Hepatocyte (in vitro differentiated cells): ENCODE measurements at regions not wholly inside any gene's neighbourhood (a gene's known extent, or its start where the extent isn't known, plus 50 kb on each side); places are given as distances from the start of the nearest gene placed in this dataset.

ENCODE experiments used
- DNase-seq: peaks from one replicate; pipeline ENCODE4 v3.0.0-alpha.2; 2016; ENCODE audit warnings: low spot score
- H2AFZ ChIP-seq: fragments of 200-600 bp; sonication (generic); 2 replicates; pipeline ENCODE4 v1.6.0; 2016; ENCODE audit warnings: antibody characterized with exemption, mild to moderate bottlenecking
- H3K27ac ChIP-seq: fragments of 200-600 bp; sonication (generic); 2 replicates; pipeline ENCODE4 v1.5.1; 2016; ENCODE audit warnings: mild to moderate bottlenecking
- H3K27me3 ChIP-seq: fragments of 200-600 bp; sonication (generic); 2 replicates; pipeline ENCODE4 v1.6.1; 2016
- H3K36me3 ChIP-seq: fragments of 200-600 bp; sonication (generic); replicated peaks from 2 replicates; pipeline ENCODE4 v1.5.1; 2016; ENCODE audit warnings: low read depth; ENCODE audit not compliant: insufficient read depth
- H3K4me1 ChIP-seq: fragments of 200-600 bp; sonication (generic); 2 replicates; pipeline ENCODE4 v1.5.1; 2016; ENCODE audit warnings: mild to moderate bottlenecking, moderate library complexity; ENCODE audit not compliant: insufficient read depth
- H3K4me2 ChIP-seq: fragments of 200-600 bp; sonication (generic); 2 replicates; pipeline ENCODE4 v1.6.0; 2016
- H3K4me3 ChIP-seq: fragments of 200-600 bp; sonication (generic); 2 replicates; pipeline ENCODE4 v1.5.1; 2016; ENCODE audit warnings: mild to moderate bottlenecking
- H3K79me2 ChIP-seq: fragments of 200-600 bp; sonication (generic); 2 replicates; pipeline ENCODE4 v1.6.0; 2017; ENCODE audit warnings: mild to moderate bottlenecking
- H3K9me2 ChIP-seq: fragments of 200-600 bp; sonication (generic); replicated peaks from 2 replicates; pipeline ENCODE4 v1.6.0; 2017; ENCODE audit warnings: mild to moderate bottlenecking; ENCODE audit not compliant: insufficient read depth
- H3K9me3 ChIP-seq: fragments of 200-600 bp; sonication (generic); 2 replicates; pipeline ENCODE4 v1.5.1; 2016; ENCODE audit warnings: low read depth, mild to moderate bottlenecking
- H4K20me1 ChIP-seq: fragments of 200-600 bp; sonication (generic); 2 replicates; pipeline ENCODE4 v1.6.0; 2016; ENCODE audit warnings: mild to moderate bottlenecking; ENCODE audit not compliant: insufficient read depth, poor library complexity, severe bottlenecking
- CTCF ChIP-seq: fragments of 200-600 bp; sonication (generic); IDR thresholded peaks from 2 replicates; pipeline ENCODE4 v1.5.1; 2016; ENCODE audit warnings: antibody characterized with exemption, mild to moderate bottlenecking; ENCODE audit not compliant: poor library complexity
- EZH2 ChIP-seq: fragments of 200-600 bp; sonication (generic); IDR thresholded peaks from 2 replicates; pipeline ENCODE4 v1.6.1; 2016; ENCODE audit warnings: antibody characterized with exemption, mild to moderate bottlenecking, borderline replicate concordance
- EZH2phosphoT487 ChIP-seq: fragments of 200-600 bp; sonication (generic); IDR thresholded peaks from one replicate; pipeline ENCODE4 v1.6.1; 2018; ENCODE audit warnings: antibody characterized with exemption, mild to moderate bottlenecking, low read depth, moderate library complexity; ENCODE audit not compliant: unreplicated experiment, severe bottlenecking
- WGBS: methylation state at CpG from one replicate; pipeline ENCODE4 v1.1.6; 2016; ENCODE audit warnings: low lambda C conversion rate; ENCODE audit errors: missing lambda C conversion rate; 5-methylcytosine and 5-hydroxymethylcytosine counted together

- H2AFZ ChIP-seq = no peak overlapping the region
- H3K36me3 ChIP-seq = no peaks in the 10 kb centered on the region
- H4K20me1 ChIP-seq = no peaks in the 10 kb centered on the region
- no peaks in the 10 kb centered on the region for H3K4me1 ChIP-seq
- no peaks in the 10 kb centered on the region for H3K9me2 ChIP-seq
- no peak for DNase-seq
- no peak for TF ChIP-seq CTCF
- no peak for TF ChIP-seq EZH2
- TF ChIP-seq EZH2phosphoT487 = no peak
- no peak overlapping the region for H3K4me3 ChIP-seq
- H3K27ac ChIP-seq = no peak overlapping the region
- no peaks in the 10 kb centered on the region for H3K9me3 ChIP-seq
- no peaks in the 10 kb centered on the region for H3K79me2 ChIP-seq
- H3K4me2 ChIP-seq = no peak overlapping the region
- WGBS = 31% methylated on average over 1 of the region's 1 CpG
- no peaks in the 10 kb centered on the region for H3K27me3 ChIP-seq
Measured at GRCh38 chr5:5671823-5672222, 249.3 kb downstream of the ICE1 start.

GRCh38 chr5:5667136-5667554, 244.7 kb downstream of the ICE1 start:
- no peak for DNase-seq
- Histone ChIP-seq H2AFZ (no peak overlapping the region), H4K20me1 (no peaks in the 10 kb centered on the region), H3K27ac (no peak overlapping the region), H3K36me3 (no peaks in the 10 kb centered on the region), H3K27me3 (no peaks in the 10 kb centered on the region), H3K4me1 (no peaks in the 10 kb centered on the region), H3K4me3 (no peak overlapping the region), H3K4me2 (no peak overlapping the region), H3K9me3 (no peaks in the 10 kb centered on the region), H3K79me2 (no peaks in the 10 kb centered on the region), H3K9me2 (no peaks in the 10 kb centered on the region)
- 70% methylated on average over 3 of the region's 3 CpGs for WGBS
- no peak for TF ChIP-seq EZH2phosphoT487
- TF ChIP-seq CTCF = no peak
- TF ChIP-seq EZH2 = no peak

- no peak for DNase-seq
- Histone ChIP-seq H3K27me3 (no peaks in the 10 kb centered on the region), H3K9me2 (no peaks in the 10 kb centered on the region), H3K4me1 (no peaks in the 10 kb centered on the region), H3K27ac (no peak overlapping the region), H3K79me2 (no peaks in the 10 kb centered on the region), H4K20me1 (no peaks in the 10 kb centered on the region), H3K9me3 (no peaks in the 10 kb centered on the region), H3K4me2 (no peak overlapping the region), H3K4me3 (no peak overlapping the region), H2AFZ (no peak overlapping the region), H3K36me3 (no peaks in the 10 kb centered on the region)
- WGBS = 71% methylated on average over 7 of the region's 7 CpGs
- TF ChIP-seq CTCF (no peak), EZH2 (no peak), EZH2phosphoT487 (no peak)
Measured at GRCh38 chr5:5666369-5666768, 243.9 kb downstream of the ICE1 start.

GRCh38 chr5:5666076-5666365, 243.5 kb downstream of the ICE1 start:
- WGBS = 89% methylated on average over 2 of the region's 2 CpGs
- Histone ChIP-seq H3K9me3 (no peaks in the 10 kb centered on the region), H3K27ac (no peak overlapping the region)

More at GRCh38 chr5:5666076-5666365, 243.5 kb downstream of the ICE1 start:
- Histone ChIP-seq H3K4me1 (no peaks in the 10 kb centered on the region), H3K9me2 (no peaks in the 10 kb centered on the region), H2AFZ (no peak overlapping the region), H4K20me1 (no peaks in the 10 kb centered on the region), H3K79me2 (no peaks in the 10 kb centered on the region), H3K4me3 (no peak overlapping the region), H3K4me2 (no peak overlapping the region), H3K36me3 (no peaks in the 10 kb centered on the region), H3K27me3 (no peaks in the 10 kb centered on the region)
- DNase-seq = no peak
- TF ChIP-seq EZH2 (no peak), EZH2phosphoT487 (no peak), CTCF (no peak)
